ENCODE measurements at regions not wholly inside any gene's neighbourhood (a gene's known extent, or its start where the extent isn't known, plus 50 kb on each side); places are given as distances from the start of the nearest gene placed in this dataset.

- DNase-seq (ENCODE audit: low spot score), result no peak
- Histone ChIP-seq H3K27ac (ENCODE audit: low read depth, low read length, poor library complexity, severe bottlenecking) (no peak overlapping the region), H3K36me3 (ENCODE audit: insufficient read depth, low read length, poor library complexity, severe bottlenecking) (no peaks in the 10 kb centered on the region), H3K4me1 (ENCODE audit: insufficient read depth, low read length, poor library complexity, severe bottlenecking) (no peaks in the 10 kb centered on the region), H3K9me3 (ENCODE audit: low read depth, low read length, poor library complexity, severe bottlenecking) (no peaks in the 10 kb centered on the region), H3K4me3 (ENCODE audit: low read depth, low read length, poor library complexity, severe bottlenecking) (no peak overlapping the region), H3K27me3 (replicated peaks; ENCODE audit: insufficient read depth, low read depth, low read length, poor library complexity) (no peaks in the 10 kb centered on the region)
- POLR2A ChIA-PET (ENCODE audit: low non-redundant PET), result no interaction called here
- TF ChIP-seq CTCF (conservative IDR thresholded peaks at IDR 0.05; ENCODE audit: low read depth, low read length) (no peak), EZH2 (IDR thresholded peaks at IDR 0.05; ENCODE audit: borderline replicate concordance, low read depth, low read length, poor library complexity, severe bottlenecking) (no peak)
- intact Hi-C loops (cut with micrococcal nuclease; ENCODE audit: unreplicated experiment), result loop anchor here (10.0 kb wide), 1 partner anchor 109 kb away; no protein-coding TSS in a partner anchor
- CTCF ChIA-PET, result no interaction called here
- BruUV-seq (replicated peaks), result no TSS peak
Measured at GRCh38 chr2:78865667-78866066, 159.8 kb upstream of the REG3G start.

- TF ChIP-seq CTCF (conservative IDR thresholded peaks at IDR 0.05; ENCODE audit: low read depth, low read length) (no peak), EZH2 (IDR thresholded peaks at IDR 0.05; ENCODE audit: borderline replicate concordance, low read depth, low read length, poor library complexity, severe bottlenecking) (no peak)
- ChIA-PET CTCF (interaction anchor here (0.6 kb wide), 1 partner anchor 9 kb away, joined by 3 read pairs; no protein-coding TSS in a partner anchor), POLR2A (ENCODE audit: low non-redundant PET) (interaction anchor here (0.5 kb wide), 1 partner anchor 160 kb away, joined by 6 read pairs; no protein-coding TSS in a partner anchor)
- Histone ChIP-seq H3K27ac (ENCODE audit: low read depth, low read length, poor library complexity, severe bottlenecking) (no peak overlapping the region), H3K27me3 (replicated peaks; ENCODE audit: insufficient read depth, low read depth, low read length, poor library complexity) (no peaks in the 10 kb centered on the region), H3K4me3 (ENCODE audit: low read depth, low read length, poor library complexity, severe bottlenecking) (no peak overlapping the region), H3K36me3 (ENCODE audit: insufficient read depth, low read length, poor library complexity, severe bottlenecking) (no peaks in the 10 kb centered on the region), H3K4me1 (ENCODE audit: insufficient read depth, low read length, poor library complexity, severe bottlenecking) (no peaks in the 10 kb centered on the region), H3K9me3 (ENCODE audit: low read depth, low read length, poor library complexity, severe bottlenecking) (no peaks in the 10 kb centered on the region)
- intact Hi-C loops (cut with micrococcal nuclease; ENCODE audit: unreplicated experiment), result no loop called here
- BruUV-seq (replicated peaks), result no TSS peak
- peak; percentile 3 for DNase-seq (ENCODE audit: low spot score)
Measured at GRCh38 chr2:78870343-78870967, 155.0 kb upstream of the REG3G start.

- Histone ChIP-seq H3K36me3 (ENCODE audit: insufficient read depth, low read length, poor library complexity, severe bottlenecking) (no peaks in the 10 kb centered on the region), H3K4me3 (ENCODE audit: low read depth, low read length, poor library complexity, severe bottlenecking) (no peak overlapping the region), H3K27ac (ENCODE audit: low read depth, low read length, poor library complexity, severe bottlenecking) (no peak overlapping the region), H3K27me3 (replicated peaks; ENCODE audit: insufficient read depth, low read depth, low read length, poor library complexity) (no peaks in the 10 kb centered on the region), H3K9me3 (ENCODE audit: low read depth, low read length, poor library complexity, severe bottlenecking) (no peaks in the 10 kb centered on the region), H3K4me1 (ENCODE audit: insufficient read depth, low read length, poor library complexity, severe bottlenecking) (no peaks in the 10 kb centered on the region)
- ChIA-PET CTCF (no interaction called here), POLR2A (ENCODE audit: low non-redundant PET) (no interaction called here)
- no peak for TF ChIP-seq EZH2 (IDR thresholded peaks at IDR 0.05; ENCODE audit: borderline replicate concordance, low read depth, low read length, poor library complexity, severe bottlenecking)
- no peak for TF ChIP-seq CTCF (conservative IDR thresholded peaks at IDR 0.05; ENCODE audit: low read depth, low read length)
- DNase-seq (ENCODE audit: low spot score), result no peak
- intact Hi-C loops (cut with micrococcal nuclease; ENCODE audit: unreplicated experiment), result no loop called here
- BruUV-seq (replicated peaks), result no TSS peak
Measured at GRCh38 chr2:78873526-78873925, 152.0 kb upstream of the REG3G start.

Measured in A673 (cell line).